Transverse colon (tissue), 4 donors: ENCODE measurements at regions not wholly inside any gene's neighbourhood (a gene's known extent, or its start where the extent isn't known, plus 50 kb on each side); places are given as distances from the start of the nearest gene placed in this dataset.

Experiments
- DNase-seq: peaks from one replicate; pipeline ENCODE4 v3.0.0-alpha.2; 2019
- H3K27ac ChIP-seq, 4 donors: fragments of 200-600 bp; sonication (generic); 2 replicates each; pipeline ENCODE4 v1.5.1; 2016 to 2018; ENCODE audit warnings: inconsistent platforms in 4 of 4
- H3K27me3 ChIP-seq: fragments of 200-600 bp; sonication (generic); 2 replicates; pipeline ENCODE4 v1.5.1; 2017; ENCODE audit warnings: inconsistent platforms
- H3K36me3 ChIP-seq, 4 donors: fragments of 200-600 bp; sonication (generic); 2 replicates each; pipeline ENCODE4 v1.5.1; 2017 to 2019; ENCODE audit warnings: inconsistent platforms in 4 of 4
- H3K4me1 ChIP-seq, 4 donors: fragments of 200-600 bp; sonication (generic); 2 replicates each; pipeline ENCODE4 v1.5.1; 2017 to 2020; ENCODE audit warnings: inconsistent platforms in 4 of 4
- H3K4me3 ChIP-seq, 4 donors: fragments of 200-600 bp; sonication (generic); 1 replicate in 1 of 4; 2 replicates in 3 of 4; pipeline versions ENCODE4 v1.5.1 to v1.6.1; 2017 to 2019; ENCODE audit warnings: inconsistent platforms in 4 of 4
- H3K9me3 ChIP-seq, 2 donors: fragments of 200-600 bp; sonication (generic); 2 replicates each; pipeline ENCODE4 v1.5.1; 2017 to 2019; ENCODE audit warnings: inconsistent platforms in 2 of 2
- CTCF ChIP-seq, 5 experiments: fragments of 200-600 bp in 3 of 5; fragments of 450-650 bp in 2 of 5; sonication (generic) in 3 of 5; IDR thresholded peaks; 1 replicate in 2 of 5; 2 replicates in 3 of 5; pipeline ENCODE4 v1.5.1; 2016 to 2017; ENCODE audit warnings: antibody characterized with exemption in 5 of 5, inconsistent platforms in 3 of 5, mild to moderate bottlenecking in 2 of 5, moderate library complexity in 1 of 5
- EP300 ChIP-seq: sonication (generic); formaldehyde crosslinking; IDR thresholded peaks from one replicate; pipeline ENCODE4 v1.6.1; 2017; ENCODE audit warnings: antibody characterized with exemption, low read depth
- POLR2A ChIP-seq: fragments of 450-650 bp; IDR thresholded peaks from one replicate; pipeline ENCODE4 v1.6.1; 2016; ENCODE audit warnings: antibody characterized with exemption, mild to moderate bottlenecking, moderate library complexity
- POLR2AphosphoS5 ChIP-seq, 3 donors: sonication (generic); formaldehyde crosslinking; IDR thresholded peaks; one replicate each; pipeline ENCODE4 v1.6.1; 2016; ENCODE audit warnings: antibody characterized with exemption in 3 of 3
- WGBS, 2 donors: methylation state at CpG; one replicate each; pipeline ENCODE4 v1.1.5; 2018; ENCODE audit warnings: low coverage in 1 of 2; 5-methylcytosine and 5-hydroxymethylcytosine counted together
- in situ Hi-C, 4 donors: fragments of 200-750 bp; cut with MboI; loops; one replicate each; pipeline versions ENCODE4 v1.15.0 to v1.15.1; 2017; ENCODE audit warnings: low sequenced_read_pairs in 3 of 4, low pct_ligation_motif_present in 1 of 4, low pct_unique_long_range_greater_than_20kb in 1 of 4
- intact Hi-C: fragments of 100-400 bp; cut with DNase I; formaldehyde crosslinking; loops from one replicate; pipeline ENCODE4 v1.15.1; 2023; ENCODE audit warnings: low total_unique reads

- no peak for DNase-seq
- WGBS, 2 donors = 0% methylated on average over 1 of the region's 1 CpG; no CpG with 5 or more reads in 1 of the 2 donors
- in situ Hi-C loops = no loop called here
Measured at GRCh38 chr2:23041443-23041842, 343.5 kb upstream of the KLHL29 start.

GRCh38 chr2:23042216-23042906 is 342.6 kb upstream of the KLHL29 start:
- Histone ChIP-seq H3K9me3 (no peaks in the 10 kb centered on the region), H3K4me3 (no peak overlapping the region), H3K4me1 (no peaks in the 10 kb centered on the region), H3K27ac (no peak overlapping the region), H3K27me3 (no peaks in the 10 kb centered on the region), H3K36me3 (no peaks in the 10 kb centered on the region)
- no peak for DNase-seq
- intact Hi-C loops = no loop called here
- TF ChIP-seq EP300 = no peak
- no peak for TF ChIP-seq POLR2A
- TF ChIP-seq POLR2AphosphoS5 (IDR thresholded peaks at IDR 0.05) = no peak
- no peak for TF ChIP-seq CTCF (IDR thresholded peaks at IDR 0.05)
- in situ Hi-C loops = no loop called here
- 35 to 56% methylated on average over 7 of the region's 7 CpGs for WGBS, 2 donors

More at GRCh38 chr2:23041443-23041842, 343.5 kb upstream of the KLHL29 start:
- H3K27me3 ChIP-seq = no peaks in the 10 kb centered on the region
- TF ChIP-seq EP300 = no peak
- TF ChIP-seq POLR2A = no peak
- no peak for TF ChIP-seq POLR2AphosphoS5 (IDR thresholded peaks at IDR 0.05)
- no peak for TF ChIP-seq CTCF (IDR thresholded peaks at IDR 0.05)
- intact Hi-C loops = no loop called here
- no peak overlapping the region for H3K27ac ChIP-seq
- no peaks in the 10 kb centered on the region for H3K9me3 ChIP-seq
- no peak overlapping the region for H3K4me3 ChIP-seq
- no peaks in the 10 kb centered on the region for H3K36me3 ChIP-seq
- no peaks in the 10 kb centered on the region for H3K4me1 ChIP-seq

GRCh38 chr2:23050388-23050787 is 334.6 kb upstream of the KLHL29 start:
- Histone ChIP-seq H3K4me3 (no peak overlapping the region), H3K27ac (no peak overlapping the region), H3K36me3 (no peaks in the 10 kb centered on the region), H3K9me3 (no peaks in the 10 kb centered on the region), H3K4me1 (no peaks in the 10 kb centered on the region), H3K27me3 (no peaks in the 10 kb centered on the region)
- no peak for DNase-seq
- intact Hi-C loops = no loop called here
- TF ChIP-seq CTCF (IDR thresholded peaks at IDR 0.05) = no peak
- TF ChIP-seq EP300 = no peak
- TF ChIP-seq POLR2A = no peak
- TF ChIP-seq POLR2AphosphoS5 (IDR thresholded peaks at IDR 0.05) = no peak
- 81 to 94% methylated on average over 2 of the region's 2 CpGs for WGBS, 2 donors
- in situ Hi-C loops = no loop called here

- no peak overlapping the region for H3K4me3 ChIP-seq
- no peaks in the 10 kb centered on the region for H3K4me1 ChIP-seq
- intact Hi-C loops (no loop called here), in situ Hi-C loops (no loop called here)
- no peaks in the 10 kb centered on the region for H3K9me3 ChIP-seq
- 70 to 96% methylated on average over 1 to 2 of the region's 2 CpGs for WGBS, 2 donors
- DNase-seq = no peak
- H3K36me3 ChIP-seq = no peaks in the 10 kb centered on the region
- H3K27ac ChIP-seq = no peak overlapping the region
- TF ChIP-seq CTCF (IDR thresholded peaks at IDR 0.05) (no peak), EP300 (no peak), POLR2A (no peak), POLR2AphosphoS5 (IDR thresholded peaks at IDR 0.05) (no peak)
- H3K27me3 ChIP-seq = no peaks in the 10 kb centered on the region
Measured at GRCh38 chr2:23053601-23054000, 331.4 kb upstream of the KLHL29 start.
